Progenitor cell of endocrine pancreas (in vitro differentiated cells): ENCODE measurements at regions not wholly inside any gene's neighbourhood (a gene's known extent, or its start where the extent isn't known, plus 50 kb on each side); places are given as distances from the start of the nearest gene placed in this dataset.
"Not testable (repeated sequence)": the region's sequence is repeated elsewhere in the genome, so short reads cannot be mapped to it uniquely, and the experiment has no call there.

Experiments used
- DNase-seq: peaks from one replicate; pipeline ENCODE4 v3.0.0; 2021; ENCODE audit warnings: low spot score; ENCODE audit not compliant: unreplicated experiment
- H3K27ac Mint-ChIP-seq: 2 replicates; pipeline ENCODE4 v1.8.0; 2021; ENCODE audit warnings: mild to moderate bottlenecking, moderate library complexity, mixed read lengths
- H3K27me3 Mint-ChIP-seq: 2 replicates; pipeline ENCODE4 v1.8.0; 2021; ENCODE audit warnings: mixed read lengths
- H3K36me3 Mint-ChIP-seq: 2 replicates; pipeline ENCODE4 v1.8.0; 2022; ENCODE audit warnings: mixed read lengths; ENCODE audit not compliant: insufficient read depth
- H3K4me1 Mint-ChIP-seq: 2 replicates; pipeline ENCODE4 v1.8.0; 2021; ENCODE audit warnings: low read depth, mixed read lengths
- H3K4me3 Mint-ChIP-seq: 2 replicates; pipeline ENCODE4 v1.8.0; 2021; ENCODE audit warnings: low read depth, mild to moderate bottlenecking, moderate library complexity, mixed read lengths
- H3K9me3 Mint-ChIP-seq: 2 replicates; pipeline ENCODE4 v1.8.0; 2021; ENCODE audit warnings: low read depth, mixed read lengths
- TF ChIP-seq, protein P1 (sequence below): fragments of 200-600 bp; sonication (generic); IDR thresholded peaks from one replicate; pipeline ENCODE4 v1.5.0; 2021; ENCODE audit warnings: antibody characterized with exemption, mild to moderate bottlenecking; ENCODE audit not compliant: unreplicated experiment

DNA sequence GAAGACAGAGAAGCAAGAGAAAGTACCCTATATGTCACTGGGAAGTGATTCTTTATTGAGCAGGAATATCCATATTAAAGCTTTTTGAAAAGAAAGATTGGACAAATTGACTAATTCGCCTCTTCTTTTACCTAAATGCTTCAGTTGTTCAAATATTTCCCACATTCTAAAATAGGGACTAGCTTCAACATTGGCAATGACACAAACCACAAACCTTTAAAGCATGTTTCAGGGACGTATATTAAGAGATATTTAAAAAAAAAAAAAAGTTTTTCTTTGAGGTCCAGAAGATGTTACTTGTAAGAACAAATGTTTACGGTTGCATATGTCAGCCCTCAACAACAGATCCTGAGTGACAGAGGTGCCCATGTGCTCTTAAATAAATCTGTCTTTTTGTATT, 235.0 kb upstream of the NFIA start:
- no peak for DNase-seq
- no peak overlapping the region for H3K4me3 Mint-ChIP-seq
- no peaks in the 10 kb centered on the region for H3K4me1 Mint-ChIP-seq
- peaks cover 12% of the 10 kb centered on the region for H3K9me3 Mint-ChIP-seq
- no peaks in the 10 kb centered on the region for H3K36me3 Mint-ChIP-seq
- H3K27ac Mint-ChIP-seq, result no peak overlapping the region
- H3K27me3 Mint-ChIP-seq, result peaks cover 3% of the 10 kb centered on the region
- TF ChIP-seq, protein P1, sequence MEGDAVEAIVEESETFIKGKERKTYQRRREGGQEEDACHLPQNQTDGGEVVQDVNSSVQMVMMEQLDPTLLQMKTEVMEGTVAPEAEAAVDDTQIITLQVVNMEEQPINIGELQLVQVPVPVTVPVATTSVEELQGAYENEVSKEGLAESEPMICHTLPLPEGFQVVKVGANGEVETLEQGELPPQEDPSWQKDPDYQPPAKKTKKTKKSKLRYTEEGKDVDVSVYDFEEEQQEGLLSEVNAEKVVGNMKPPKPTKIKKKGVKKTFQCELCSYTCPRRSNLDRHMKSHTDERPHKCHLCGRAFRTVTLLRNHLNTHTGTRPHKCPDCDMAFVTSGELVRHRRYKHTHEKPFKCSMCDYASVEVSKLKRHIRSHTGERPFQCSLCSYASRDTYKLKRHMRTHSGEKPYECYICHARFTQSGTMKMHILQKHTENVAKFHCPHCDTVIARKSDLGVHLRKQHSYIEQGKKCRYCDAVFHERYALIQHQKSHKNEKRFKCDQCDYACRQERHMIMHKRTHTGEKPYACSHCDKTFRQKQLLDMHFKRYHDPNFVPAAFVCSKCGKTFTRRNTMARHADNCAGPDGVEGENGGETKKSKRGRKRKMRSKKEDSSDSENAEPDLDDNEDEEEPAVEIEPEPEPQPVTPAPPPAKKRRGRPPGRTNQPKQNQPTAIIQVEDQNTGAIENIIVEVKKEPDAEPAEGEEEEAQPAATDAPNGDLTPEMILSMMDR, result no peak

DNA sequence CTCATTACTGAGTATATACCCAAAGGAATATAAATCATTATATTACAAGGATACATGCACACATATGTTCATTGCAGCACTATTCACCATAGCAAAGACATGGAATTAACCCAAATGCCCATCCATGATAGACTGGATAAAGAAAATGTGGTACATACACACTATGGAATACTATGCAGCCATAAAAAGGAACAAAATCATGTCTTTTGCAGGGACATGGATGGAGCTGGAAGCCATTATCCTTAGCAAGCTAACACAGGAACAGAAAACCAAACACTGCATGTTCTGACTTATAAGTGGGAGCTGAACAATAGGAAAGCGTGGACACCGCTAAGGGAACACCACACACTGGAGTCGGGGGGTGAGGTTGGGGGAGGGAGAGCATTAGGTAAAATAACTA, 236.7 kb upstream of the NFIA start:
- not testable (repeated sequence) for H3K4me1 Mint-ChIP-seq, H3K27ac Mint-ChIP-seq, H3K4me3 Mint-ChIP-seq, H3K9me3 Mint-ChIP-seq, DNase-seq, H3K36me3 Mint-ChIP-seq, H3K27me3 Mint-ChIP-seq

DNA sequence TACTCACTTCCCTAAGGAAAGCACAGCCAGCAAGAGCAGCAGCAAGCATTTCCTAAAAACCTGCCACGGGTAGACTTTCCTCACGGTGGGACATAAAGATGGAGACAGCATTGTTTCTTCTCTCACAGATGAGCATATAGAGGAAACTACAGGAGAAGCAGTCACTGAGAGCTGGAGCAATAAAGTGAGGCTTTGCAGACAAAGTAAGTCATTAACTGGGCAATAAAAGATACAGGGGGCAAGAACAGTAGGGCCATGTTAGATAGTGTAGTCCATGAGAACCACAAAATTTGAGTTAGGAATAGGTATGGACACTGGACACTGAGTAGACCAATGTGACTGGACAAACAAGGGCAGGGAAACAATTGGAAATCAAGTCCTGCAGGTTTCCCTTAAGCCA, 240.1 kb upstream of the NFIA start:
- no peaks in the 10 kb centered on the region for H3K4me1 Mint-ChIP-seq
- no peak overlapping the region for H3K4me3 Mint-ChIP-seq
- H3K27ac Mint-ChIP-seq, result no peak overlapping the region
- DNase-seq, result no peak
- no peaks in the 10 kb centered on the region for H3K36me3 Mint-ChIP-seq
- peaks cover 5% of the 10 kb centered on the region for H3K9me3 Mint-ChIP-seq
- H3K27me3 Mint-ChIP-seq, result no peaks in the 10 kb centered on the region
- TF ChIP-seq, protein P1, result no peak

DNA sequence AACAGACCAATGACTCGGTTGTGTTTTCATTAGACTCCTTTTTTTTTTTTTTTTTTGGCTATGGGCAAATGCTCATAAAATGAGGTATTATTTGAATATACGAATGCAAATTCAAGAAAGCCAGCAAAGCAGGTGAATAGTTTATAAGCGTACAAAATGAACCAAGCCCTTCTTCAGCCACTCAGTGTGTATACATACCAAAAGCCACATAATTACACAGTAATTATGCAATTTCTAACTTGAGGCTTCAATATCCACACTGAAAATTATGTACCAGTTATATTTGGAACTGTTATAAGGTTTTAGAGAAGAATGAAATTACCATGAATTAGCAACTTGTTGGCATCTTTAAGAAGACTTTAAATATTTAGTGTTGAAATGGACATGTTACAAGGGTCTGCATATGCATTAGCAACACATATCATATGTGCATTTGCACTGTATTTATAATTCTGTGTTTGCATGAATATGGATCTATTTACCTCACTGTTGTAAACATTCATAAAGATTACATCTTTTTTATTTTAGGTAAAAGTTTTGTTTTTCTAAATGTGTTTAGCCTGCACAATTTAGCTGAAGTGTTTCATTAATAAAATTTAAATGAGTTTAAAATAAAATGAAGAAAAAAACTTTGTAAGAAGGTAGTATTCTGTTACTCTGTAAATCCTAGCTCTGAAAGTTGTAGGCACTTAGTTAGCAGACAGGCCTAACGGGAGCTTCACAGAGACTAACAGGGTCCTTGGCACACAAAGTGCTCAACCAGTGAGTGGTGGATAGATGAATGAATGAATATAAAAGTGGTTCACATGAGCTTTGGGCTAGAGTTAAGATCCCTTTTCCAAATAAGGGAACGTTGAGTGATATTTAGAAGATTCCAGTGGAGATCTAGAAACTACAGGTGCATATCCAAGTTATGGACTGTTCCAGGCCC, 241.0 kb upstream of the NFIA start:
- H3K27me3 Mint-ChIP-seq, result no peaks in the 10 kb centered on the region
- peaks cover 5% of the 10 kb centered on the region for H3K9me3 Mint-ChIP-seq
- no peak overlapping the region for H3K27ac Mint-ChIP-seq
- TF ChIP-seq, protein P1, result no peak
- H3K36me3 Mint-ChIP-seq, result no peaks in the 10 kb centered on the region
- H3K4me3 Mint-ChIP-seq, result no peak overlapping the region
- H3K4me1 Mint-ChIP-seq, result no peaks in the 10 kb centered on the region
- no peak for DNase-seq

DNA sequence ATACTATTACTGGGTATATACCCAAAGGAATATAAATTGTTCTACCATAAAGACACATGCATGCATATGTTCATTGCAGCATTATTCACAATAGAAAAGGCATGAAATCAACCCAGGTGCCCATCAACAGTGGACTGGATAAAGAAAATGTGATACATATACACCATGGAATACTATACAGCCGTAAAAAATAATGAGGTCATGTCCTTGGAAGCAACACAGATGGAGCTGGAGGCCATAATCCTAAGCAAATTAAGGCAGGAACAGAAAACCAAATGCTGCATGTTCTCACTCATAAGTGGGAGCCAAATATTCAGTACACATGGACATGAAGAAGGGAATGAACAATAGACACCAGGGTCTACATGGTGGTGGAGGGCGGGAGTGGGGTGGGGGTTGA, 241.9 kb upstream of the NFIA start:
- H3K9me3 Mint-ChIP-seq, H3K27me3 Mint-ChIP-seq, H3K36me3 Mint-ChIP-seq, H3K4me1 Mint-ChIP-seq, DNase-seq, H3K27ac Mint-ChIP-seq, H3K4me3 Mint-ChIP-seq: not testable (repeated sequence)

- peaks cover 16% of the 10 kb centered on the region for H3K4me1 Mint-ChIP-seq
- no peak overlapping the region for H3K4me3 Mint-ChIP-seq
- DNase-seq, result no peak
- TF ChIP-seq, protein P1, result no peak
- H3K27ac Mint-ChIP-seq, result no peak overlapping the region
- H3K36me3 Mint-ChIP-seq, result no peaks in the 10 kb centered on the region
- no peaks in the 10 kb centered on the region for H3K27me3 Mint-ChIP-seq
- H3K9me3 Mint-ChIP-seq, result no peaks in the 10 kb centered on the region
Measured at GRCh38 chr1:60835649-60836048, 246.7 kb upstream of the NFIA start.
